ENCODE measurements at regions not wholly inside any gene's neighbourhood (a gene's known extent, or its start where the extent isn't known, plus 50 kb on each side); places are given as distances from the start of the nearest gene placed in this dataset.

- TF ChIP-seq CTCF (IDR thresholded peaks at IDR 0.05; ENCODE audit: low read depth, low read length, poor library complexity, severe bottlenecking) (no peak), EZH2phosphoT487 (IDR thresholded peaks at IDR 0.05; ENCODE audit: borderline replicate concordance, low read length) (no peak)
Measured at GRCh38 chr18:9001209-9001608, 101.3 kb upstream of the NDUFV2 start.
